GM21619 (cell line): ENCODE measurements at regions not wholly inside any gene's neighbourhood (a gene's known extent, or its start where the extent isn't known, plus 50 kb on each side); places are given as distances from the start of the nearest gene placed in this dataset.

Source experiments
- ATAC-seq: cut with Tn5 transposase; IDR thresholded peaks from one replicate; pipeline ENCODE4 v1.9.1; 2021; ENCODE audit not compliant: unreplicated experiment

- ATAC-seq: no peak
Measured at GRCh38 chr13:74045583-74045982, 88.6 kb downstream of the KLF12 start.

- no peak for ATAC-seq
Measured at GRCh38 chr13:74043237-74043636, 91.0 kb downstream of the KLF12 start.

GRCh38 chr13:74040200-74040599 is 94.0 kb downstream of the KLF12 start:
- ATAC-seq: peak; percentile 79

- ATAC-seq: no peak
Measured at GRCh38 chr13:74039667-74040066, 94.5 kb downstream of the KLF12 start.

GRCh38 chr13:74039154-74039553 is 95.0 kb downstream of the KLF12 start:
- ATAC-seq: no peak

- no peak for ATAC-seq
Measured at GRCh38 chr13:74037762-74038161, 96.4 kb downstream of the KLF12 start.

- no peak for ATAC-seq
Measured at GRCh38 chr13:74036373-74036772, 97.8 kb downstream of the KLF12 start.

- no peak for ATAC-seq
Measured at GRCh38 chr13:74035896-74036295, 98.3 kb downstream of the KLF12 start.

GRCh38 chr13:74032325-74032724 is 101.9 kb downstream of the KLF12 start:
- ATAC-seq: no peak

GRCh38 chr13:74027161-74027779 is 106.9 kb downstream of the KLF12 start:
- peak; percentile 40 for ATAC-seq

- ATAC-seq: peak; percentile 91
Measured at GRCh38 chr13:74026753-74027152, 107.5 kb downstream of the KLF12 start.

GRCh38 chr13:74025369-74025768 is 108.8 kb downstream of the KLF12 start:
- ATAC-seq: no peak

- no peak for ATAC-seq
Measured at GRCh38 chr13:74024856-74025255, 109.3 kb downstream of the KLF12 start.

- no peak for ATAC-seq
Measured at GRCh38 chr13:74024314-74024713, 109.9 kb downstream of the KLF12 start.

GRCh38 chr13:74023484-74023883 is 110.7 kb downstream of the KLF12 start:
- ATAC-seq: no peak

- ATAC-seq: no peak
Measured at GRCh38 chr13:74021505-74021904, 112.7 kb downstream of the KLF12 start.

GRCh38 chr13:74018062-74018431 is 116.2 kb downstream of the KLF12 start:
- no peak for ATAC-seq

- peak; percentile 76 for ATAC-seq
Measured at GRCh38 chr13:74017301-74018061, 116.7 kb downstream of the KLF12 start.

GRCh38 chr13:74015137-74015536 is 119.1 kb downstream of the KLF12 start:
- ATAC-seq: peak; percentile 60

- ATAC-seq: no peak
Measured at GRCh38 chr13:74009100-74009668, 125.0 kb downstream of the KLF12 start.

- ATAC-seq: no peak
Measured at GRCh38 chr13:74006666-74007065, 127.5 kb downstream of the KLF12 start.
